GM23338 (cell line): ENCODE measurements at regions not wholly inside any gene's neighbourhood (a gene's known extent, or its start where the extent isn't known, plus 50 kb on each side); places are given as distances from the start of the nearest gene placed in this dataset.

ENCODE experiments used
- ATAC-seq: fragments of 200-7000 bp; cut with Tn5 transposase; 3 replicates; pipeline ENCODE4 v1.9.1; 2020
- DNase-seq: peaks from one replicate; pipeline ENCODE4 v3.0.0-alpha.2; 2015; ENCODE audit warnings: low spot score
- H2AFZ ChIP-seq: fragments of 200-600 bp; sonication (generic); 2 replicates; pipeline ENCODE4 v1.8.0; 2016; ENCODE audit warnings: antibody characterized with exemption, mild to moderate bottlenecking, moderate library complexity
- H3F3A ChIP-seq: fragments of 200-600 bp; sonication (generic); replicated peaks from 2 replicates; pipeline ENCODE4 v1.8.0; 2017; ENCODE audit warnings: antibody characterized with exemption, mixed run types, low read depth
- H3K27ac ChIP-seq: fragments of 200-600 bp; sonication (generic); 2 replicates; pipeline ENCODE4 v1.6.1; 2016; ENCODE audit warnings: low read depth
- H3K27me3 ChIP-seq: fragments of 200-600 bp; sonication (generic); 2 replicates; pipeline ENCODE4 v1.8.0; 2016; ENCODE audit warnings: mild to moderate bottlenecking, mixed run types, moderate library complexity; ENCODE audit not compliant: insufficient read depth
- H3K36me3 ChIP-seq: fragments of 200-600 bp; sonication (generic); 2 replicates; pipeline ENCODE4 v1.8.0; 2016; ENCODE audit warnings: mild to moderate bottlenecking; ENCODE audit not compliant: insufficient read depth
- H3K4me1 ChIP-seq: fragments of 200-600 bp; sonication (generic); 2 replicates; pipeline ENCODE4 v1.8.0; 2016; ENCODE audit warnings: mild to moderate bottlenecking, moderate library complexity; ENCODE audit not compliant: insufficient read depth
- H3K4me2 ChIP-seq: fragments of 200-600 bp; sonication (generic); 2 replicates; pipeline ENCODE4 v1.7.1; 2017; ENCODE audit warnings: mixed run types
- H3K4me3 ChIP-seq: fragments of 200-600 bp; sonication (generic); 2 replicates; pipeline ENCODE4 v1.6.1; 2016; ENCODE audit warnings: mixed run types
- H3K79me2 ChIP-seq: fragments of 200-600 bp; sonication (generic); replicated peaks from 2 replicates; pipeline ENCODE4 v1.8.0; 2017; ENCODE audit warnings: mild to moderate bottlenecking; ENCODE audit not compliant: insufficient read depth
- H3K9me2 ChIP-seq: fragments of 200-600 bp; sonication (generic); 2 replicates; pipeline ENCODE4 v1.8.0; 2017; ENCODE audit not compliant: insufficient read depth
- H4K20me1 ChIP-seq: fragments of 200-600 bp; sonication (generic); replicated peaks from 2 replicates; pipeline ENCODE4 v1.8.0; 2017; ENCODE audit warnings: mild to moderate bottlenecking; ENCODE audit not compliant: insufficient read depth
- H3K27ac Mint-ChIP-seq: 2 replicates; pipeline ENCODE4 v1.8.0; 2020; ENCODE audit warnings: inconsistent platforms, mild to moderate bottlenecking, moderate library complexity, mixed read lengths
- H3K27me3 Mint-ChIP-seq: 3 replicates; pipeline ENCODE4 v1.8.0; 2022; ENCODE audit warnings: low read depth, mild to moderate bottlenecking, moderate library complexity, mixed read lengths, inconsistent platforms; ENCODE audit not compliant: insufficient read depth, poor library complexity
- H3K36me3 Mint-ChIP-seq: 3 replicates; pipeline ENCODE4 v1.8.0; 2021; ENCODE audit warnings: low read depth, mild to moderate bottlenecking, inconsistent platforms, moderate library complexity, mixed read lengths
- H3K4me1 Mint-ChIP-seq: 3 replicates; pipeline ENCODE4 v1.8.0; 2020; ENCODE audit warnings: mild to moderate bottlenecking, inconsistent platforms, mixed read lengths
- H3K4me3 Mint-ChIP-seq: 3 replicates; pipeline ENCODE4 v1.8.0; 2021; ENCODE audit warnings: moderate library complexity, mild to moderate bottlenecking, inconsistent platforms, mixed read lengths
- H3K9me3 Mint-ChIP-seq: 3 replicates; pipeline ENCODE4 v1.8.0; 2020; ENCODE audit warnings: moderate library complexity, mild to moderate bottlenecking, inconsistent platforms, mixed read lengths
- CREB1 ChIP-seq: fragments of 250-450 bp; sonication (Bioruptor Pico); IDR thresholded peaks from 2 replicates; pipeline ENCODE4 v1.5.0; 2020; ENCODE audit warnings: low read depth, mild to moderate bottlenecking, moderate library complexity
- EZH2phosphoT487 ChIP-seq: fragments of 200-600 bp; sonication (generic); IDR thresholded peaks from one replicate; pipeline ENCODE4 v1.8.1; 2018; ENCODE audit warnings: antibody characterized with exemption; ENCODE audit not compliant: unreplicated experiment
- JUNB ChIP-seq: IDR thresholded peaks from one replicate; pipeline ENCODE4 v1.6.1; 2016; ENCODE audit warnings: antibody characterized with exemption; ENCODE audit not compliant: unreplicated experiment
- NANOG ChIP-seq: IDR thresholded peaks from 2 replicates; pipeline ENCODE4 v1.6.1; 2016; ENCODE audit warnings: antibody characterized with exemption, borderline replicate concordance
- POLR2AphosphoS5 ChIP-seq: IDR thresholded peaks from 2 replicates; pipeline ENCODE4 v1.6.1; 2016; ENCODE audit warnings: antibody characterized with exemption, low read depth
- TF ChIP-seq, protein P1 (sequence below): fragments of 250-450 bp; sonication (Bioruptor Pico); IDR thresholded peaks from 2 replicates; pipeline ENCODE4 v1.5.0; 2020; ENCODE audit warnings: mild to moderate bottlenecking, moderate library complexity
- TF ChIP-seq, protein P2 (sequence below), 2 experiments: fragments of 200-600 bp in 1 of 2; sonication (generic) in 1 of 2; conservative IDR thresholded peaks; 2 replicates each; pipeline versions ENCODE4 v1.5.1 to v1.6.1; 2016 to 2017; ENCODE audit warnings: antibody characterized with exemption in 2 of 2, low read depth in 2 of 2, mild to moderate bottlenecking in 2 of 2, moderate library complexity in 1 of 2

DNA sequence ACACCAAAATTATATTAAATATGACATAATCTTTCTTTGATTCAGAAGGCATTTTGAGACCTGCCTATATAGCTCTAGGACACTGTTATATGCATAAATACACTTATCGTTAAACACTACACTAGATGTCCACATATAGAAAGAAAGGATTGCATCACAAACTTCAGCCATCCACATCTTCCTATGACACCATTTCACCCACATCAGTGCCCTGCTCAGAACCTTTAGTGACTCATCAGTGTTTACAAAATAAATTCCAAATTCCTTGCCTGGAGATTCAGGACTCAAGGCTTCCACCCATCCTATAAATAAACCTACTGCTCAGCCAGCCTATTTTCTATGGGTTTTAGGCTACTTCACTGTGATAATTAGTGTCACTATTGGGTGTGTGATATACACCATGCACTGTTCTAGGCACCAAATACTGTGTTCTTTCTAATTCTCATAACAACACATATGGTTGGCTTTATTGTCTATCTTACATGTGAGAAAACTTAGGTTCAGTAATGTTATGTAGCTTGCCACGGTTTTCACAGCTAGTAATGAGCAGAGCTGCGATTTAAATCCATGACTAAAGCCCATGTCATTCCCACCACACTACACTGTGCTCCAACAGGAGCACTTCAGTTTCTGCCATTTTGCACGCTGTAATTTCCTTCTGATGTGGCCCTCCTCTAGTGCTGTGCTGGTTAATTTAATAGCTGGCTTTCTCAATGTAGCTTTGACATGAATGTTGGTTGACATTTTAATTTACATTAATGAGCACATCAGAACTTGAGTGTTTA lies 103.3 kb downstream of the SREK1 start (continued):
- TF ChIP-seq, protein P1, sequence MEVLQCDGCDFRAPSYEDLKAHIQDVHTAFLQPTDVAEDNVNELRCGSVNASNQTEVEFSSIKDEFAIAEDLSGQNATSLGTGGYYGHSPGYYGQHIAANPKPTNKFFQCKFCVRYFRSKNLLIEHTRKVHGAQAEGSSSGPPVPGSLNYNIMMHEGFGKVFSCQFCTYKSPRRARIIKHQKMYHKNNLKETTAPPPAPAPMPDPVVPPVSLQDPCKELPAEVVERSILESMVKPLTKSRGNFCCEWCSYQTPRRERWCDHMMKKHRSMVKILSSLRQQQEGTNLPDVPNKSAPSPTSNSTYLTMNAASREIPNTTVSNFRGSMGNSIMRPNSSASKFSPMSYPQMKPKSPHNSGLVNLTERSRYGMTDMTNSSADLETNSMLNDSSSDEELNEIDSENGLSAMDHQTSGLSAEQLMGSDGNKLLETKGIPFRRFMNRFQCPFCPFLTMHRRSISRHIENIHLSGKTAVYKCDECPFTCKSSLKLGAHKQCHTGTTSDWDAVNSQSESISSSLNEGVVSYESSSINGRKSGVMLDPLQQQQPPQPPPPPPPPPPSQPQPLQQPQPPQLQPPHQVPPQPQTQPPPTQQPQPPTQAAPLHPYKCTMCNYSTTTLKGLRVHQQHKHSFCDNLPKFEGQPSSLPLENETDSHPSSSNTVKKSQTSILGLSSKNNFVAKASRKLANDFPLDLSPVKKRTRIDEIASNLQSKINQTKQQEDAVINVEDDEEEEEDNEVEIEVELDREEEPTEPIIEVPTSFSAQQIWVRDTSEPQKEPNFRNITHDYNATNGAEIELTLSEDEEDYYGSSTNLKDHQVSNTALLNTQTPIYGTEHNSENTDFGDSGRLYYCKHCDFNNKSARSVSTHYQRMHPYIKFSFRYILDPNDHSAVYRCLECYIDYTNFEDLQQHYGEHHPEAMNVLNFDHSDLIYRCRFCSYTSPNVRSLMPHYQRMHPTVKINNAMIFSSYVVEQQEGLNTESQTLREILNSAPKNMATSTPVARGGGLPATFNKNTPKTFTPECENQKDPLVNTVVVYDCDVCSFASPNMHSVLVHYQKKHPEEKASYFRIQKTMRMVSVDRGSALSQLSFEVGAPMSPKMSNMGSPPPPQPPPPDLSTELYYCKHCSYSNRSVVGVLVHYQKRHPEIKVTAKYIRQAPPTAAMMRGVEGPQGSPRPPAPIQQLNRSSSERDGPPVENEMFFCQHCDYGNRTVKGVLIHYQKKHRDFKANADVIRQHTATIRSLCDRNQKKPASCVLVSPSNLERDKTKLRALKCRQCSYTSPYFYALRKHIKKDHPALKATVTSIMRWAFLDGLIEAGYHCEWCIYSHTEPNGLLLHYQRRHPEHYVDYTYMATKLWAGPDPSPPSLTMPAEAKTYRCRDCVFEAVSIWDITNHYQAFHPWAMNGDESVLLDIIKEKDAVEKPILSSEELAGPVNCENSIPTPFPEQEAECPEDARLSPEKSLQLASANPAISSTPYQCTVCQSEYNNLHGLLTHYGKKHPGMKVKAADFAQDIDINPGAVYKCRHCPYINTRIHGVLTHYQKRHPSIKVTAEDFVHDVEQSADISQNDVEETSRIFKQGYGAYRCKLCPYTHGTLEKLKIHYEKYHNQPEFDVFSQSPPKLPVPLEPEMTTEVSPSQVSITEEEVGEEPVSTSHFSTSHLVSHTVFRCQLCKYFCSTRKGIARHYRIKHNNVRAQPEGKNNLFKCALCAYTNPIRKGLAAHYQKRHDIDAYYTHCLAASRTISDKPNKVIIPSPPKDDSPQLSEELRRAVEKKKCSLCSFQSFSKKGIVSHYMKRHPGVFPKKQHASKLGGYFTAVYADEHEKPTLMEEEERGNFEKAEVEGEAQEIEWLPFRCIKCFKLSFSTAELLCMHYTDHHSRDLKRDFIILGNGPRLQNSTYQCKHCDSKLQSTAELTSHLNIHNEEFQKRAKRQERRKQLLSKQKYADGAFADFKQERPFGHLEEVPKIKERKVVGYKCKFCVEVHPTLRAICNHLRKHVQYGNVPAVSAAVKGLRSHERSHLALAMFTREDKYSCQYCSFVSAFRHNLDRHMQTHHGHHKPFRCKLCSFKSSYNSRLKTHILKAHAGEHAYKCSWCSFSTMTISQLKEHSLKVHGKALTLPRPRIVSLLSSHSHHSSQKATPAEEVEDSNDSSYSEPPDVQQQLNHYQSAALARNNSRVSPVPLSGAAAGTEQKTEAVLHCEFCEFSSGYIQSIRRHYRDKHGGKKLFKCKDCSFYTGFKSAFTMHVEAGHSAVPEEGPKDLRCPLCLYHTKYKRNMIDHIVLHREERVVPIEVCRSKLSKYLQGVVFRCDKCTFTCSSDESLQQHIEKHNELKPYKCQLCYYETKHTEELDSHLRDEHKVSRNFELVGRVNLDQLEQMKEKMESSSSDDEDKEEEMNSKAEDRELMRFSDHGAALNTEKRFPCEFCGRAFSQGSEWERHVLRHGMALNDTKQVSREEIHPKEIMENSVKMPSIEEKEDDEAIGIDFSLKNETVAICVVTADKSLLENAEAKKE (CRISPR knock-in tag): no peak
- TF ChIP-seq JUNB: no peak

DNA sequence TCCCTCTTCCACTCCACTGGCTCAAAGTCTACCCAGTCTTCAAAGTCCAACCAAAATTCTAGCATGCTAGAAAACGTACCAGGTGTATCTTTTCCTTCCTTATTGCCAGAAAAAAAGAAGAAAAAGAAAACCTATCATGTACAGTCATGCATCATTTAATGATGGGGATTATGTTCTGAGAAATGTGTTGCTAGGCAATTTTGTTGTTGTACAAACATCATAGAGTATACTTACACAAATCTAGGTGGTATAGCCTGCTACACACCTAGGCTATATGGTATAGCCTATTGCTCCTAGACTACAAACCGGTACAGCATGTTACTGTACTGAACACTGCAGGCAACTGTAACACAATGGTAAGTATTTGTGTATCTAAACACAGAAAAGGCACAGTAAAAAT lies 104.8 kb downstream of the SREK1 start:
- H3K4me1 ChIP-seq: peaks cover 12% of the 10 kb centered on the region; the same call in 1 of the 2 replicates
- no peak overlapping the region for H3K27ac ChIP-seq
- ATAC-seq (no peak), DNase-seq (no peak)
- Mint-ChIP-seq H3K27ac (no peak overlapping the region), H3K27me3 (peaks cover 2% of the 10 kb centered on the region), H3K4me3 (no peak overlapping the region), H3K4me1 (peaks cover 17% of the 10 kb centered on the region), H3K36me3 (no peaks in the 10 kb centered on the region), H3K9me3 (no peaks in the 10 kb centered on the region)
- H3K4me2 ChIP-seq: no peak overlapping the region
- H3K79me2 ChIP-seq: no peaks in the 10 kb centered on the region
- H2AFZ ChIP-seq: no peak overlapping the region
- H3K4me3 ChIP-seq: no peak overlapping the region
- peaks cover 5% of the 10 kb centered on the region; the same call in 1 of the 2 replicates for H3K9me2 ChIP-seq
- no peaks in the 10 kb centered on the region for H3F3A ChIP-seq
- H3K36me3 ChIP-seq: no peaks in the 10 kb centered on the region
- no peaks in the 10 kb centered on the region for H4K20me1 ChIP-seq
- no peaks in the 10 kb centered on the region for H3K27me3 ChIP-seq
- TF ChIP-seq CREB1 (no peak), EZH2phosphoT487 (no peak), POLR2AphosphoS5 (no peak), NANOG (no peak)
- TF ChIP-seq, protein P1 (CRISPR knock-in tag): no peak
- TF ChIP-seq, protein P2, sequence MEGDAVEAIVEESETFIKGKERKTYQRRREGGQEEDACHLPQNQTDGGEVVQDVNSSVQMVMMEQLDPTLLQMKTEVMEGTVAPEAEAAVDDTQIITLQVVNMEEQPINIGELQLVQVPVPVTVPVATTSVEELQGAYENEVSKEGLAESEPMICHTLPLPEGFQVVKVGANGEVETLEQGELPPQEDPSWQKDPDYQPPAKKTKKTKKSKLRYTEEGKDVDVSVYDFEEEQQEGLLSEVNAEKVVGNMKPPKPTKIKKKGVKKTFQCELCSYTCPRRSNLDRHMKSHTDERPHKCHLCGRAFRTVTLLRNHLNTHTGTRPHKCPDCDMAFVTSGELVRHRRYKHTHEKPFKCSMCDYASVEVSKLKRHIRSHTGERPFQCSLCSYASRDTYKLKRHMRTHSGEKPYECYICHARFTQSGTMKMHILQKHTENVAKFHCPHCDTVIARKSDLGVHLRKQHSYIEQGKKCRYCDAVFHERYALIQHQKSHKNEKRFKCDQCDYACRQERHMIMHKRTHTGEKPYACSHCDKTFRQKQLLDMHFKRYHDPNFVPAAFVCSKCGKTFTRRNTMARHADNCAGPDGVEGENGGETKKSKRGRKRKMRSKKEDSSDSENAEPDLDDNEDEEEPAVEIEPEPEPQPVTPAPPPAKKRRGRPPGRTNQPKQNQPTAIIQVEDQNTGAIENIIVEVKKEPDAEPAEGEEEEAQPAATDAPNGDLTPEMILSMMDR (conservative IDR thresholded peaks at IDR 0.05; ENCODE audit: low read depth in 2 of 2): no peak
